ENCODE measurements at regions not wholly inside any gene's neighbourhood (a gene's known extent, or its start where the extent isn't known, plus 50 kb on each side); places are given as distances from the start of the nearest gene placed in this dataset.

- no peaks in the 10 kb centered on the region for H3K27me3 ChIP-seq
- H3K4me1 ChIP-seq: peaks cover 0 to 36% (median 27%) of the 10 kb centered on the region in 4 donors
- no peaks in the 10 kb centered on the region for H3K36me3 ChIP-seq
- no peak for DNase-seq
- H3K4me3 ChIP-seq: no peak overlapping the region
- no peaks in the 10 kb centered on the region for H3K9me3 ChIP-seq
- intact Hi-C loops (cut with DNase I): no loop called here
- 83 to 86% methylated on average over 6 of the region's 6 CpGs for WGBS, 2 donors
- peak overlapping the region in 3 of 4 donors; percentile 19 to 51 (median 21) for H3K27ac ChIP-seq
- TF ChIP-seq EP300 (IDR thresholded peaks at IDR 0.05) (no peak), CTCF (IDR thresholded peaks at IDR 0.05) (no peak), POLR2AphosphoS5 (IDR thresholded peaks at IDR 0.05) (no peak), POLR2A (IDR thresholded peaks at IDR 0.05) (no peak)
Measured at GRCh38 chr20:1818895-1819294, 76.3 kb upstream of the SIRPA start.

DNA sequence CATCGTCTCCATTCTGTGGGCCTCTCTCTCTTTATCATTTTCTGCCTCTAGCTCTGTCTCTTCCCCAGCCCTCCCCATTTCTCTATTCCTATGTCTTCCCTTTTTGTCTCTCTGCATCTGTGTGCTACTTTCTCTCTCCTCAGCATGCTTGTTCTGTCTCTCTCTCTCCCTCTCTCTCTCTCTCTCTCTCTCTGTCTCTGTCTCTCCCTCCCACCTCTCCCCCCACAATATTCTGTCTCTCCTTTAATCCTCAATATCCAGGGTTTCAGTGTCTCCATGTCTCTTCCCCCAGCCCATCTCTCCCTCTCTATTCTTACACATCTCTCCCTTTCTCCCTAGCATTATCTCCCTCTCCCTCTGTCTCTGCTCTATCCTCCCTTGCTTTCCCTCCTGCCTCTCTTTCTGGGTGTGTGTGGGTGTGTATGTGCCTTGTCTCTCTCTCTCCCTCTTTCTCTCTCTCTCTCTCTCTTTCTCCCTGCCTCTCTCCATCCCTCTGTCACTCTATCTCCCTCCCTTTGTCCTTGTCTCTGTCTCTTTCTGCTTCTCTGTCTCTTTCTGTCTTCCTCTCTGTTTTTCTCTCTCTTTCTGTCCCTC lies 76.9 kb upstream of the SIRPA start:
- Histone ChIP-seq H3K4me1 (peaks cover 0 to 41% (median 32%) of the 10 kb centered on the region in 4 donors), H3K27ac (peak overlapping the region in 3 of 4 donors; percentile 19 to 51 (median 21)), H3K4me3 (no peak overlapping the region), H3K27me3 (no peaks in the 10 kb centered on the region), H3K36me3 (no peaks in the 10 kb centered on the region), H3K9me3 (no peaks in the 10 kb centered on the region)
- no peak for DNase-seq
- WGBS, 2 donors: 63 to 74% methylated on average over 1 of the region's 1 CpG
- TF ChIP-seq EP300 (IDR thresholded peaks at IDR 0.05) (no peak), POLR2A (IDR thresholded peaks at IDR 0.05) (no peak), POLR2AphosphoS5 (IDR thresholded peaks at IDR 0.05) (no peak), CTCF (IDR thresholded peaks at IDR 0.05) (no peak)
- intact Hi-C loops (cut with DNase I): no loop called here

DNA sequence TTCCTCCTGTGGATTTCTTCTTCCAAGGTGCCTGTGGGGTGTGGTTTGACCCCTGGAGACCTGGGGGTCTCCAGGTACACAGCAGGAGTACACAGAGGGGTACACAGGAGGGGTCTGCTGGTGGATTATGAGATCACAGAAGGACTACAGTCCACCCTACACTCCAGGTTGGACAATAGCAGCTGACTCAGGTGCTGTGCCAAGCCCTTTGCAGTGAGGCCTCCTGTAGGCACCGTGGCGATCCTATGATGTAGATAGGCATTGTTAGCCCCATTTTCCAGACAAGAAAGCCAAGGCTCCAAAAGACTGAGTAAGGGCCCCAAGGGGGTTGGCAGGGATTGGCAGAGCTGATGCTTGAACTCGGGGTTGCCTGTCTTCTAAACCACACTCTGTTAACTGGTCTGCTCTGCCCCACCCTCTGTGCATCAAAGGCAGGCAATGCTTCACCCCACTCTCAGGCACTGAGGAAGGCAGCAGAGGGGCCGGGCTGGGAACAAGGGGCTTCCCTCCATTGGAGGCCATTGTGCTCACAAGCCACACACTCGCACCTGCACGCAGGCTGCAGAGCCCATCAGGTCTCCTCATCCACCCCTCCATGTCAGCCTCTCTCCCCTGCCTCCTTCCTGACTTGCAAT lies 77.5 kb upstream of the SIRPA start:
- intact Hi-C loops (cut with DNase I): no loop called here
- WGBS, 2 donors: 84 to 89% methylated on average over 6 of the region's 6 CpGs

GRCh38 chr20:1816384-1817381 lies 78.5 kb upstream of the SIRPA start:
- Histone ChIP-seq H3K9me3 (no peaks in the 10 kb centered on the region), H3K4me3 (no peak overlapping the region), H3K4me1 (peaks cover 0 to 58% (median 44%) of the 10 kb centered on the region in 4 donors), H3K27ac (peak overlapping the region; percentile 19 to 73 (median 63)), H3K36me3 (no peaks in the 10 kb centered on the region), H3K27me3 (no peaks in the 10 kb centered on the region)
- no peak for DNase-seq
- TF ChIP-seq POLR2A (IDR thresholded peaks at IDR 0.05): no peak
- TF ChIP-seq POLR2AphosphoS5 (IDR thresholded peaks at IDR 0.05): peak in 1 of 4 donors; percentile 38
- TF ChIP-seq CTCF (IDR thresholded peaks at IDR 0.05): no peak
- peak in 1 of 4 donors; percentile 34 for TF ChIP-seq EP300 (IDR thresholded peaks at IDR 0.05)
- 50 to 68% methylated on average over 16 of the region's 16 CpGs for WGBS, 2 donors
- intact Hi-C loops (cut with DNase I): no loop called here

More for the DNA sequence above, 77.5 kb upstream of the SIRPA start:
- Histone ChIP-seq H3K27ac (peak overlapping the region in 2 of 4 donors; percentile 67 to 73), H3K27me3 (no peaks in the 10 kb centered on the region), H3K4me1 (peaks cover 0 to 48% (median 38%) of the 10 kb centered on the region in 4 donors), H3K36me3 (no peaks in the 10 kb centered on the region), H3K9me3 (no peaks in the 10 kb centered on the region), H3K4me3 (no peak overlapping the region)
- TF ChIP-seq EP300 (IDR thresholded peaks at IDR 0.05): no peak
- no peak for TF ChIP-seq POLR2AphosphoS5 (IDR thresholded peaks at IDR 0.05)
- TF ChIP-seq POLR2A (IDR thresholded peaks at IDR 0.05): no peak
- no peak for TF ChIP-seq CTCF (IDR thresholded peaks at IDR 0.05)
- no peak for DNase-seq
